Upper lobe of left lung (tissue), 6 donors: ENCODE measurements at regions not wholly inside any gene's neighbourhood (a gene's known extent, or its start where the extent isn't known, plus 50 kb on each side); places are given as distances from the start of the nearest gene placed in this dataset.

Experiments used
- ATAC-seq, 2 donors: fragments of 200-7000 bp; cut with Tn5 transposase; one replicate each; pipeline ENCODE4 v1.9.1; 2022; ENCODE audit warnings: mild to moderate bottlenecking in 2 of 2, moderate library complexity in 2 of 2; ENCODE audit not compliant: low FRiP score in 2 of 2
- DNase-seq, 2 donors: peaks; one replicate each; pipeline ENCODE4 v3.0.0-alpha.2; 2019 to 2020
- H3K27ac ChIP-seq, 4 donors: fragments of 200-600 bp; sonication (generic); one replicate each; pipeline ENCODE4 v1.5.1; 2016 to 2019
- H3K27me3 ChIP-seq, 4 donors: fragments of 200-600 bp; sonication (generic); one replicate each; pipeline ENCODE4 v1.5.1; 2017 to 2019
- H3K36me3 ChIP-seq, 4 donors: fragments of 200-600 bp; sonication (generic); one replicate each; pipeline ENCODE4 v1.5.1; 2016 to 2019
- H3K4me1 ChIP-seq, 4 donors: fragments of 200-600 bp; sonication (generic); one replicate each; pipeline ENCODE4 v1.5.1; 2018 to 2019
- H3K4me3 ChIP-seq, 4 donors: fragments of 200-600 bp; sonication (generic); one replicate each; pipeline ENCODE4 v1.5.1; 2017 to 2019; ENCODE audit warnings: mild to moderate bottlenecking in 2 of 4, moderate library complexity in 1 of 4
- H3K9me3 ChIP-seq, 4 donors: fragments of 200-600 bp; sonication (generic); one replicate each; pipeline ENCODE4 v1.5.1; 2018 to 2019
- EP300 ChIP-seq, 4 donors: sonication (generic); formaldehyde crosslinking; IDR thresholded peaks; one replicate each; pipeline ENCODE4 v1.5.1; 2017; ENCODE audit warnings: antibody characterized with exemption in 4 of 4, control low read depth in 2 of 4
- POLR2A ChIP-seq, 4 donors: fragments of 450-650 bp; IDR thresholded peaks; one replicate each; pipeline ENCODE4 v1.5.1; 2016 to 2017; ENCODE audit warnings: antibody characterized with exemption in 4 of 4, mild to moderate bottlenecking in 2 of 4
- POLR2AphosphoS5 ChIP-seq, 2 donors: sonication (generic); formaldehyde crosslinking; IDR thresholded peaks; one replicate each; pipeline ENCODE4 v1.5.1; 2017; ENCODE audit warnings: antibody characterized with exemption in 2 of 2
- WGBS, 2 donors: methylation state at CpG; one replicate each; pipeline ENCODE4 v1.1.5; 2017 to 2018; 5-methylcytosine and 5-hydroxymethylcytosine counted together
- TF ChIP-seq, protein P1 (sequence below), 6 experiments: fragments of 450-650 bp in 4 of 6; fragments of 200-600 bp in 2 of 6; sonication (generic) in 2 of 6; IDR thresholded peaks; one replicate each; pipeline ENCODE4 v1.5.1; 2016 to 2019; ENCODE audit warnings: antibody characterized with exemption in 6 of 6
- donor health status: DM: no; HTN: no; CAD: no; lungs with moderate emphysema.
- donor health status: DM: no; HTN: yes; CAD: no; lungs with severe emphysema.

DNA sequence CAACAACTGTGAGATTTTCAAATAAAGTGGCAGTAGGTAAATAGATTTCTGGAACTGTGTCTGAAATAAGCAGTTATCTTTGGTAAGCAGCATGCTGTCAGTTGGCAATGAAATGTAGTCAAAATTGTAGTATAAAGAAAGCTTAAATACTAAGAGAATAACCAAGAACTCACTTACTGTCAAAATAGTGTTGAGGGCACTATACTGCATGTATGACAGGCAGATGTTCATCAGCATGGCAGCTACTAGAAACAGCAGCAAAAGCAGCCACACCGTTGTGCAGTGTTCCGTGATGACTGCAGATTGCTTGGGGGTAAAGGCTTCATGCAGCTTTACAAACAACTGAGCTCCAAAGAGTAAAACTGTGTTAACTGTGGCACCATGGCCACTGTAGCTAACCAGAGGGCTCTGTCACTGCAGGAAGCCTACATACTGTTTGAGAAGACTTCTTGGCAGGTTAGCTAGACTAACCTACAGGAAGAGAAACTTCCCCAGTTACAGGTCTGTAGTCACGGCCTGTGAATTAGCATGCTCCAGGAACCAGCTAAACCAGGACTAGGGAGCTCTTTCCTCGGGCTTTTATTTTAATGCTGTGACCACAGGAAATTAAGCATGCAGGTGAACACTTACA lies 459.7 kb downstream of the TBL1XR1 start:
- Histone ChIP-seq H3K27ac (no peak overlapping the region), H3K36me3 (no peaks in the 10 kb centered on the region), H3K4me3 (no peak overlapping the region), H3K9me3 (no peaks in the 10 kb centered on the region), H3K4me1 (no peaks in the 10 kb centered on the region), H3K27me3 (no peaks in the 10 kb centered on the region)
- DNase-seq (no peak), ATAC-seq (no peak)
- WGBS, 2 donors, result 76 to 89% methylated on average over 4 of the region's 4 CpGs
- TF ChIP-seq POLR2A (IDR thresholded peaks at IDR 0.05) (no peak), EP300 (IDR thresholded peaks at IDR 0.05) (no peak), POLR2AphosphoS5 (IDR thresholded peaks at IDR 0.05) (no peak)
- TF ChIP-seq, protein P1, sequence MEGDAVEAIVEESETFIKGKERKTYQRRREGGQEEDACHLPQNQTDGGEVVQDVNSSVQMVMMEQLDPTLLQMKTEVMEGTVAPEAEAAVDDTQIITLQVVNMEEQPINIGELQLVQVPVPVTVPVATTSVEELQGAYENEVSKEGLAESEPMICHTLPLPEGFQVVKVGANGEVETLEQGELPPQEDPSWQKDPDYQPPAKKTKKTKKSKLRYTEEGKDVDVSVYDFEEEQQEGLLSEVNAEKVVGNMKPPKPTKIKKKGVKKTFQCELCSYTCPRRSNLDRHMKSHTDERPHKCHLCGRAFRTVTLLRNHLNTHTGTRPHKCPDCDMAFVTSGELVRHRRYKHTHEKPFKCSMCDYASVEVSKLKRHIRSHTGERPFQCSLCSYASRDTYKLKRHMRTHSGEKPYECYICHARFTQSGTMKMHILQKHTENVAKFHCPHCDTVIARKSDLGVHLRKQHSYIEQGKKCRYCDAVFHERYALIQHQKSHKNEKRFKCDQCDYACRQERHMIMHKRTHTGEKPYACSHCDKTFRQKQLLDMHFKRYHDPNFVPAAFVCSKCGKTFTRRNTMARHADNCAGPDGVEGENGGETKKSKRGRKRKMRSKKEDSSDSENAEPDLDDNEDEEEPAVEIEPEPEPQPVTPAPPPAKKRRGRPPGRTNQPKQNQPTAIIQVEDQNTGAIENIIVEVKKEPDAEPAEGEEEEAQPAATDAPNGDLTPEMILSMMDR (IDR thresholded peaks at IDR 0.05), result no peak

DNA sequence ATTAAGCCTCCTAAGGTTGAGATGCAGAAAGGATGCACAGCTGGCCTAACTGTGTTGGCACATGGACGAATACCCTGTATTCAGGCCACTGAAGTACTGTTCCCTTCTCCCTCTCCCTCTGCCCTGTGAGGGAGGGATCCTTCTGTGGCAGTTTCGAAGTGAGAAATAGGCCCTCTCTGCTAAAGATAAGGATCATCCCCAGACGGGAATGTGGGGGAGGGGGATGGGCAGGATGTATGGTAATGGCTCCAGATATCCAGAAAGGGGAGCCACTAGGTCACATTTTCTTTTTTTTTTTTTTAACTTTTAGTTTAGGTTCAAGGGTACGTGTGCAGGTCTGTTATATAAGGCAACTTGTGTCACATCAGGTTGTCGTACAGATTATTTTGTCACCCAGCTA lies 463.1 kb downstream of the TBL1XR1 start:
- Histone ChIP-seq H3K36me3 (no peaks in the 10 kb centered on the region), H3K27ac (no peak overlapping the region), H3K4me3 (no peak overlapping the region), H3K9me3 (no peaks in the 10 kb centered on the region), H3K4me1 (no peaks in the 10 kb centered on the region), H3K27me3 (no peaks in the 10 kb centered on the region)
- DNase-seq (no peak), ATAC-seq (no peak)
- WGBS, 2 donors, result 68 to 74% methylated on average over 5 of the region's 5 CpGs
- TF ChIP-seq EP300 (IDR thresholded peaks at IDR 0.05) (no peak), POLR2AphosphoS5 (IDR thresholded peaks at IDR 0.05) (no peak), POLR2A (IDR thresholded peaks at IDR 0.05) (no peak)
- TF ChIP-seq, protein P1 (IDR thresholded peaks at IDR 0.05), result no peak

GRCh38 chr3:176724394-176724759 lies 472.9 kb downstream of the TBL1XR1 start:
- Histone ChIP-seq H3K27ac (no peak overlapping the region), H3K4me3 (no peak overlapping the region), H3K9me3 (peaks cover 0 to 4% (median 0%) of the 10 kb centered on the region in 4 donors), H3K4me1 (no peaks in the 10 kb centered on the region), H3K36me3 (no peaks in the 10 kb centered on the region), H3K27me3 (no peaks in the 10 kb centered on the region)
- ATAC-seq (no peak), DNase-seq (no peak)
- no peak for TF ChIP-seq EP300 (IDR thresholded peaks at IDR 0.05)
- TF ChIP-seq POLR2AphosphoS5 (IDR thresholded peaks at IDR 0.05), result no peak
- no peak for TF ChIP-seq POLR2A (IDR thresholded peaks at IDR 0.05)
- TF ChIP-seq, protein P1 (IDR thresholded peaks at IDR 0.05), result no peak

DNA sequence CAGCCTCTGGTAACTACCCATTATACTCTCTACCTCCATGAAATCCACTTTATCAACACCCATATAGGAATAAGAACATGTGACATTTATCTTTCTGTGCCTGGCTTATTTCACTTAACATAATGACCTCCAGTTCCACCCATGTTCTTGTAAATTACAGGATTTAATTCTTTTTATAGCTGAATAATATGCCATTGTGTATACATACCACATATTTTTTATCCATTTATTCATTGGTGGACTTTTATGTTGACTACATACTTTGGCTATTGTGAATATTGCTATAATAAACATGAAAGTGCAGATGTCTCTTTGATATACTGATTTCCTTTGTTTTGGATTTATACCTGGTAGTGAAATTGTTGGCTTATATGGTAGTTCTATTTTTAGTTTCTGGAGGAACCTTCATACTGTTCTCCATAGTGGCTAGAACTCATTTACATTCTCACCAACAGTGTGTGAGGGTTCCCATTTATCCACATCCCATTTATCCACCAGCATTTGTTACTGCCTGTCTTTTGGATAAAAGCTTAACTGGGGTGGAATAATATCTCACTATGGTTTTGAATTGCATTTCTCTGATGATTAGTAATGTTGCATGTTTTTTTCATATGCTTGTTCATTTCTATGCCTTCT lies 473.4 kb downstream of the TBL1XR1 start:
- no peak overlapping the region for H3K27ac ChIP-seq
- TF ChIP-seq, protein P1 (IDR thresholded peaks at IDR 0.05), result no peak
- TF ChIP-seq POLR2A (IDR thresholded peaks at IDR 0.05) (no peak), POLR2AphosphoS5 (IDR thresholded peaks at IDR 0.05) (no peak), EP300 (IDR thresholded peaks at IDR 0.05) (no peak)

DNA sequence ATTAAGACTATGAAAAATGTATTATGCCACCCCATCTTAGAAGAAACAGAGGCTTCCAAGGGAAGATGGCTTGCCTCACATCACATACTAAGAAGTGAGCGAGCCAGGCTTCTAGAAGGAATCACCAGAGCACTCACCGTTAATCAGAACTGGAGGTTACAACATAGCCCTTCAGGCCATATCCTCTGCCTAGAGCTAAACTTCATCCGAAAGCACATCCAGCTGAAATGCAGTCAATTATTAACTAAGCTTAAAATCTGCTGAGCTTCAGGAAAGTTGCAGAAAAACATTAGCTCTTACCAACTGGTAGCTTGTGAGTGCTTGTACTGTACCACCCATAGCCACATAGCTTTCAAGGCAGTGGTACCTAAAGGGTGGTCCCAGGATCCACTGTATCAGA lies 483.2 kb downstream of the TBL1XR1 start:
- H3K9me3 ChIP-seq, result no peaks in the 10 kb centered on the region

More for the DNA sequence above, 473.4 kb downstream of the TBL1XR1 start:
- H3K9me3 ChIP-seq, result peaks cover 0 to 4% (median 0%) of the 10 kb centered on the region in 4 donors
- no peaks in the 10 kb centered on the region for H3K36me3 ChIP-seq
- H3K4me1 ChIP-seq, result no peaks in the 10 kb centered on the region
- H3K27me3 ChIP-seq, result no peaks in the 10 kb centered on the region
- DNase-seq, result no peak
- ATAC-seq, result no peak
- H3K4me3 ChIP-seq, result no peak overlapping the region

More for the DNA sequence above, 483.2 kb downstream of the TBL1XR1 start:
- no peaks in the 10 kb centered on the region for H3K36me3 ChIP-seq
- no peak for ATAC-seq
- no peak overlapping the region for H3K4me3 ChIP-seq
- TF ChIP-seq POLR2A (IDR thresholded peaks at IDR 0.05) (no peak), POLR2AphosphoS5 (IDR thresholded peaks at IDR 0.05) (no peak), EP300 (IDR thresholded peaks at IDR 0.05) (no peak)
- TF ChIP-seq, protein P1 (IDR thresholded peaks at IDR 0.05), result no peak
- DNase-seq, result no peak
- WGBS, 2 donors, result 47 to 75% methylated on average over 3 of the region's 3 CpGs
- H3K27me3 ChIP-seq, result no peaks in the 10 kb centered on the region
- H3K27ac ChIP-seq, result no peak overlapping the region
- no peaks in the 10 kb centered on the region for H3K4me1 ChIP-seq
